Pancreas (tissue), 10 donors: ENCODE measurements at regions not wholly inside any gene's neighbourhood (a gene's known extent, or its start where the extent isn't known, plus 50 kb on each side); places are given as distances from the start of the nearest gene placed in this dataset.

Source experiments
- ATAC-seq, 4 donors: fragments of 200-7000 bp; cut with Tn5 transposase; one replicate each; pipeline versions ENCODE4 v1.8.0 to v1.9.1; 2020; ENCODE audit warnings: mild to moderate bottlenecking in 4 of 4, moderate library complexity in 4 of 4
- DNase-seq, 6 donors: peaks; one replicate each; pipeline ENCODE4 v3.0.0-alpha.2; 2020
- FAIRE-seq: peaks from 2 replicates; lab custom pipeline; 2012; peaks lifted over from hg19 to GRCh38; lab: Jason Lieb, UNC
- H3K27ac ChIP-seq, 4 donors: fragments of 200-600 bp; sonication (generic); 1 replicate in 3 of 4; 2 replicates in 1 of 4; pipeline versions ENCODE4 v1.5.0 to v1.8.0; 2020
- H3K27me3 ChIP-seq, 4 donors: fragments of 200-600 bp; one replicate each; pipeline ENCODE4 v1.8.0; 2021
- H3K36me3 ChIP-seq, 3 donors: fragments of 200-600 bp; sonication (generic) in 1 of 3; one replicate each; pipeline versions ENCODE4 v1.5.0 to v1.8.0; 2020 to 2021
- H3K4me1 ChIP-seq, 3 donors: fragments of 200-600 bp; one replicate each; pipeline ENCODE4 v1.8.0; 2021
- H3K4me3 ChIP-seq, 4 donors: fragments of 200-600 bp; sonication (generic) in 2 of 4; one replicate each; pipeline versions ENCODE4 v1.5.0 to v1.8.0; 2020 to 2021
- H3K9me3 ChIP-seq, 4 donors: fragments of 200-600 bp; one replicate each; pipeline ENCODE4 v1.8.0; 2021
- CTCF ChIP-seq, 4 donors: fragments of 200-600 bp; sonication (generic) in 3 of 4; IDR thresholded peaks; one replicate each; pipeline versions ENCODE4 v1.5.0 to v1.8.0; 2021; ENCODE audit warnings: antibody characterized with exemption in 4 of 4
- WGBS, 2 donors: extraction: QIAGEN DNeasy Blood & Tissue Kit; methylation state at CpG; one replicate each; pipeline ENCODE4 v1.1.7; 2013; 5-methylcytosine and 5-hydroxymethylcytosine counted together
- intact Hi-C, 3 donors: fragments of 100-400 bp; cut with DNase I; formaldehyde crosslinking; loops; one replicate each; pipeline versions ENCODE4 v1.11.1 to v1.14.2; 2022
- donor health status: healthy with polysubstance abuse.
- donor health status: DM: no; HTN: no; CAD: no; lungs with moderate emphysema.
- donor health status: DM: no; HTN: no; CAD: no.
- donor health status: control.
- donor health status: control.
- donor health status: Bipolar disorder and iron deficiency.
- donor health status: DM: yes; HTN: yes; CAD: no.
- donor health status: DM: no; HTN: no; CAD: no.
- donor health status: DM: no; HTN: no; CAD: no.
- donor health status: DM: yes; HTN: yes; CAD: no.

- no peak for TF ChIP-seq CTCF (IDR thresholded peaks at IDR 0.05)
- H3K4me3 ChIP-seq, result no peak overlapping the region
- 53 to 69% methylated on average over 6 of the region's 6 CpGs for WGBS, 2 donors
- no peaks in the 10 kb centered on the region for H3K4me1 ChIP-seq
- FAIRE-seq, result no peak
- no peak for ATAC-seq
- DNase-seq, result no peak
- H3K9me3 ChIP-seq, result no peaks in the 10 kb centered on the region
- no peaks in the 10 kb centered on the region for H3K27me3 ChIP-seq
- H3K27ac ChIP-seq, result peak overlapping the region in 2 of 4 donors; percentile 41 to 58
- no peaks in the 10 kb centered on the region for H3K36me3 ChIP-seq
- intact Hi-C loops, result no loop called here
Measured at GRCh38 chr13:30141775-30142485, 165.4 kb downstream of the KATNAL1 start.

- TF ChIP-seq CTCF (IDR thresholded peaks at IDR 0.05), result no peak
- H3K9me3 ChIP-seq, result no peaks in the 10 kb centered on the region
- intact Hi-C loops, result no loop called here
- ATAC-seq, result no peak
- no peaks in the 10 kb centered on the region for H3K27me3 ChIP-seq
- no peak overlapping the region for H3K4me3 ChIP-seq
- no peaks in the 10 kb centered on the region for H3K36me3 ChIP-seq
- no peak for FAIRE-seq
- no peaks in the 10 kb centered on the region for H3K4me1 ChIP-seq
- WGBS, 2 donors, result 68 to 79% methylated on average over 11 of the region's 12 CpGs
- no peak for DNase-seq
- H3K27ac ChIP-seq, result no peak overlapping the region
Measured at GRCh38 chr13:30140973-30141372, 166.4 kb downstream of the KATNAL1 start.

- no peak for FAIRE-seq
- intact Hi-C loops, result loop anchor here (10.0 kb wide), 3 partner anchors 246 to 726 kb away; no protein-coding TSS in a partner anchor
Measured at GRCh38 chr13:30138511-30138910, 168.8 kb downstream of the KATNAL1 start.

GRCh38 chr13:30135868-30136267, 171.5 kb downstream of the KATNAL1 start:
- FAIRE-seq, result no peak
- Histone ChIP-seq H3K27me3 (no peaks in the 10 kb centered on the region), H3K27ac (no peak overlapping the region), H3K36me3 (no peaks in the 10 kb centered on the region), H3K9me3 (no peaks in the 10 kb centered on the region), H3K4me1 (no peaks in the 10 kb centered on the region), H3K4me3 (no peak overlapping the region)
- ATAC-seq, result no peak
- intact Hi-C loops, result loop anchor here (10.0 kb wide), 3 partner anchors 249 to 729 kb away; no protein-coding TSS in a partner anchor
- no peak for DNase-seq
- 79 to 89% methylated on average over 5 of the region's 5 CpGs for WGBS, 2 donors
- no peak for TF ChIP-seq CTCF (IDR thresholded peaks at IDR 0.05)

More at GRCh38 chr13:30138511-30138910, 168.8 kb downstream of the KATNAL1 start:
- ATAC-seq (no peak), DNase-seq (no peak)
- TF ChIP-seq CTCF (IDR thresholded peaks at IDR 0.05), result no peak
- Histone ChIP-seq H3K27me3 (no peaks in the 10 kb centered on the region), H3K36me3 (no peaks in the 10 kb centered on the region), H3K4me1 (no peaks in the 10 kb centered on the region), H3K27ac (no peak overlapping the region), H3K4me3 (no peak overlapping the region), H3K9me3 (no peaks in the 10 kb centered on the region)
- 49 to 55% methylated on average over 8 of the region's 8 CpGs for WGBS, 2 donors

- H3K27me3 ChIP-seq, result no peaks in the 10 kb centered on the region
- TF ChIP-seq CTCF (IDR thresholded peaks at IDR 0.05), result no peak
- no peak overlapping the region for H3K4me3 ChIP-seq
- DNase-seq (no peak), FAIRE-seq (no peak), ATAC-seq (no peak)
- no peaks in the 10 kb centered on the region for H3K36me3 ChIP-seq
- intact Hi-C loops, result loop anchor here (10.0 kb wide), 3 partner anchors 249 to 729 kb away; no protein-coding TSS in a partner anchor
- H3K4me1 ChIP-seq, result no peaks in the 10 kb centered on the region
- no peak overlapping the region for H3K27ac ChIP-seq
- WGBS, 2 donors, result 73 to 86% methylated on average over 7 of the region's 7 CpGs
- no peaks in the 10 kb centered on the region for H3K9me3 ChIP-seq
Measured at GRCh38 chr13:30135351-30135750, 172.0 kb downstream of the KATNAL1 start.
